SK-N-SH treated with all-trans-retinoic acid at 6 μM for 48 hours (cell line): ENCODE measurements at regions not wholly inside any gene's neighbourhood (a gene's known extent, or its start where the extent isn't known, plus 50 kb on each side); places are given as distances from the start of the nearest gene placed in this dataset.

Experiments used
- ARNTL ChIP-seq: fragments of 450-650 bp; formaldehyde crosslinking; IDR thresholded peaks from 2 replicates; pipeline ENCODE4 v1.5.0; 2020; ENCODE audit warnings: low read depth, mild to moderate bottlenecking, moderate library complexity, borderline replicate concordance
- CSDC2 ChIP-seq: fragments of 250-450 bp; sonication (Bioruptor Pico); IDR thresholded peaks from 2 replicates; pipeline ENCODE4 v1.5.0; 2020; ENCODE audit warnings: mild to moderate bottlenecking, moderate library complexity
- ESRRG ChIP-seq: fragments of 250-450 bp; sonication (Bioruptor Pico); IDR thresholded peaks from 2 replicates; pipeline ENCODE4 v1.6.1; 2021; ENCODE audit warnings: mild to moderate bottlenecking
- GLIS3 ChIP-seq: fragments of 250-450 bp; sonication (Bioruptor Pico); IDR thresholded peaks from 2 replicates; pipeline ENCODE4 v1.5.0; 2020; ENCODE audit warnings: mild to moderate bottlenecking, moderate library complexity
- PATZ1 ChIP-seq: fragments of 250-450 bp; sonication (Bioruptor Pico); IDR thresholded peaks from 2 replicates; pipeline ENCODE4 v1.8.0; 2020; ENCODE audit warnings: mild to moderate bottlenecking, moderate library complexity, borderline replicate concordance
- PPARA ChIP-seq: fragments of 250-450 bp; sonication (Bioruptor Pico); IDR thresholded peaks from 2 replicates; pipeline ENCODE4 v1.5.0; 2020; ENCODE audit warnings: mild to moderate bottlenecking, borderline replicate concordance
- TOX ChIP-seq: fragments of 250-450 bp; sonication (Bioruptor Pico); IDR thresholded peaks from 2 replicates; pipeline ENCODE4 v1.8.0; 2021; ENCODE audit warnings: mild to moderate bottlenecking, moderate library complexity, borderline replicate concordance
- TSHZ2 ChIP-seq: fragments of 250-450 bp; sonication (Bioruptor Pico); IDR thresholded peaks from 2 replicates; pipeline ENCODE4 v1.5.0; 2020; ENCODE audit warnings: mild to moderate bottlenecking, moderate library complexity
- ZC3H10 ChIP-seq: fragments of 250-450 bp; sonication (Bioruptor Pico); IDR thresholded peaks from 2 replicates; pipeline ENCODE4 v1.5.1; 2021; ENCODE audit warnings: mild to moderate bottlenecking, moderate library complexity
- ZFP3 ChIP-seq: fragments of 250-450 bp; sonication (Bioruptor Pico); IDR thresholded peaks from 2 replicates; pipeline ENCODE4 v1.5.0; 2020; ENCODE audit warnings: mild to moderate bottlenecking, moderate library complexity
- ZFP30 ChIP-seq: fragments of 450-650 bp; formaldehyde crosslinking; IDR thresholded peaks from 2 replicates; pipeline ENCODE4 v1.5.0; 2022; ENCODE audit warnings: mild to moderate bottlenecking, moderate library complexity
- ZNF565 ChIP-seq: fragments of 450-650 bp; formaldehyde crosslinking; conservative IDR thresholded peaks from 2 replicates; pipeline ENCODE4 v1.5.0; 2020; ENCODE audit warnings: low read depth, mild to moderate bottlenecking, moderate library complexity
- ZNF8 ChIP-seq: fragments of 450-650 bp; formaldehyde crosslinking; IDR thresholded peaks from 2 replicates; pipeline ENCODE4 v1.5.0; 2020; ENCODE audit warnings: mild to moderate bottlenecking, moderate library complexity

- no peak for TF ChIP-seq ESRRG (CRISPR knock-in tag)
- TF ChIP-seq ZNF8 (CRISPR knock-in tag): no peak
- TF ChIP-seq CSDC2 (CRISPR knock-in tag): no peak
- no peak for TF ChIP-seq TOX (CRISPR knock-in tag)
- TF ChIP-seq ZFP3 (CRISPR knock-in tag): no peak
- no peak for TF ChIP-seq TSHZ2 (CRISPR knock-in tag)
- TF ChIP-seq ARNTL: no peak
- TF ChIP-seq GLIS3 (CRISPR knock-in tag): no peak
- no peak for TF ChIP-seq ZC3H10 (CRISPR knock-in tag)
- TF ChIP-seq PPARA (CRISPR knock-in tag): no peak
- TF ChIP-seq ZNF565 (CRISPR knock-in tag): no peak
- TF ChIP-seq ZFP30 (CRISPR knock-in tag): no peak
- TF ChIP-seq PATZ1 (CRISPR knock-in tag): no peak
These were observed 172.1 kb downstream of the VAPA start for GRCh38 chr18:10085876-10086275.
